Nephron (organoid): ENCODE measurements at regions not wholly inside any gene's neighbourhood (a gene's known extent, or its start where the extent isn't known, plus 50 kb on each side); places are given as distances from the start of the nearest gene placed in this dataset.

ENCODE experiments used
- H3K27ac Mint-ChIP-seq, 3 experiments: 2 replicates each; pipeline ENCODE4 v1.8.0; 2020; ENCODE audit warnings: mixed read lengths in 3 of 3, mild to moderate bottlenecking in 2 of 3, moderate library complexity in 1 of 3
- H3K27me3 Mint-ChIP-seq: 2 replicates; pipeline ENCODE4 v1.8.0; 2021; ENCODE audit warnings: low read depth, mild to moderate bottlenecking, moderate library complexity, mixed read lengths
- H3K36me3 Mint-ChIP-seq: 2 replicates; pipeline ENCODE4 v1.8.0; 2020; ENCODE audit warnings: low read depth, mixed read lengths
- H3K4me1 Mint-ChIP-seq: 2 replicates; pipeline ENCODE4 v1.8.0; 2020; ENCODE audit warnings: mixed read lengths
- H3K4me3 Mint-ChIP-seq, 3 experiments: 2 replicates each; pipeline ENCODE4 v1.8.0; 2020; ENCODE audit warnings: mild to moderate bottlenecking in 3 of 3, mixed read lengths in 3 of 3, moderate library complexity in 2 of 3
- H3K9me3 Mint-ChIP-seq: 2 replicates; pipeline ENCODE4 v1.8.0; 2020; ENCODE audit warnings: mixed read lengths
- TF ChIP-seq, protein P1 (sequence below), 3 experiments: fragments of 200-600 bp; sonication (generic); IDR thresholded peaks; one replicate each; pipeline ENCODE4 v1.5.0; 2021; ENCODE audit warnings: antibody characterized with exemption in 3 of 3; ENCODE audit not compliant: unreplicated experiment in 3 of 3

DNA sequence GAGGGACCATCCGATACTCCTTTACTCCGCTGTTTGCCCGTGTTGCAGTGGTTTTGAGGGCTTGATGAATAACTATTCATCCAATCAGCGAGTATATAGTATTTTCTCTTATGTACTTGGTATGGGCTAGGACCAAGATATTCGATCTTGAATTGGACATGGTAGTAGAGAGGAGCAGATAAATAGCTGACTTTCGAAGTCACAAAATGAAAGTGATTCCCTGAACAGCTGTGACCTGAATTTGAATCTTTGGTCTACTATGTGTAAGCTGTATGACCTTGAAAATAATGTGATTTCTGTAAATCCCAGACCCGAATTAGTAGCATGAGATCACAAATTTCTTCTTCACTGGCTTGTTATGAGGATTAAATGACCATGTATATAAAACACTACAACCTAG is 134.4 kb downstream of the TUSC1 start:
- no peaks in the 10 kb centered on the region for H3K27me3 Mint-ChIP-seq
- no peak overlapping the region for H3K27ac Mint-ChIP-seq
- H3K4me3 Mint-ChIP-seq, result no peak overlapping the region
- no peaks in the 10 kb centered on the region for H3K4me1 Mint-ChIP-seq
- no peaks in the 10 kb centered on the region for H3K36me3 Mint-ChIP-seq
- TF ChIP-seq, protein P1, sequence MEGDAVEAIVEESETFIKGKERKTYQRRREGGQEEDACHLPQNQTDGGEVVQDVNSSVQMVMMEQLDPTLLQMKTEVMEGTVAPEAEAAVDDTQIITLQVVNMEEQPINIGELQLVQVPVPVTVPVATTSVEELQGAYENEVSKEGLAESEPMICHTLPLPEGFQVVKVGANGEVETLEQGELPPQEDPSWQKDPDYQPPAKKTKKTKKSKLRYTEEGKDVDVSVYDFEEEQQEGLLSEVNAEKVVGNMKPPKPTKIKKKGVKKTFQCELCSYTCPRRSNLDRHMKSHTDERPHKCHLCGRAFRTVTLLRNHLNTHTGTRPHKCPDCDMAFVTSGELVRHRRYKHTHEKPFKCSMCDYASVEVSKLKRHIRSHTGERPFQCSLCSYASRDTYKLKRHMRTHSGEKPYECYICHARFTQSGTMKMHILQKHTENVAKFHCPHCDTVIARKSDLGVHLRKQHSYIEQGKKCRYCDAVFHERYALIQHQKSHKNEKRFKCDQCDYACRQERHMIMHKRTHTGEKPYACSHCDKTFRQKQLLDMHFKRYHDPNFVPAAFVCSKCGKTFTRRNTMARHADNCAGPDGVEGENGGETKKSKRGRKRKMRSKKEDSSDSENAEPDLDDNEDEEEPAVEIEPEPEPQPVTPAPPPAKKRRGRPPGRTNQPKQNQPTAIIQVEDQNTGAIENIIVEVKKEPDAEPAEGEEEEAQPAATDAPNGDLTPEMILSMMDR (IDR thresholded peaks at IDR 0.05; ENCODE audit: unreplicated experiment in 3 of 3), result no peak
- H3K9me3 Mint-ChIP-seq, result no peaks in the 10 kb centered on the region

- Mint-ChIP-seq H3K27me3 (no peaks in the 10 kb centered on the region), H3K9me3 (no peaks in the 10 kb centered on the region), H3K27ac (no peak overlapping the region), H3K36me3 (no peaks in the 10 kb centered on the region), H3K4me1 (peaks cover 9% of the 10 kb centered on the region), H3K4me3 (no peak overlapping the region)
- TF ChIP-seq, protein P1 (IDR thresholded peaks at IDR 0.05; ENCODE audit: unreplicated experiment in 3 of 3), result no peak
Measured at GRCh38 chr9:25542319-25542718, 135.9 kb downstream of the TUSC1 start.

DNA sequence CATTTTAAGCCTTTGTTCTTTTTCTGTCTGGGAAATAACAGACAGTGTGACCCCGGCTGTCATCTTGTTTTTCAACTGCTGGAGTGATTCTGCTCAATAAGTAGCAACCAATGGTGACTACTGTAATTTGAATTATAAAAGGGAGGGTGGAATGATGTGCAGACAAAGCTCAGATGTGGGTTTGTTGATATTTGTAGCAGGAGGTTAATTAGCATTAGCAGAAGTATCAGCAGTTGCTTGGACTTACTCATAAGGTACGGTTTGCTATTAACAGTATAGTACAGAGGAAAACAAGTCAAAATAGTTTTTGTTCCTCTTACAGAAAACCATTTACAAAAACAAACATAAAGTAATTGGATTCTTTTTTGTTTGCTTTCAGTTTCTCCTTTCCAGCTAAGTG is 140.4 kb downstream of the TUSC1 start:
- TF ChIP-seq, protein P1 (IDR thresholded peaks at IDR 0.05; ENCODE audit: unreplicated experiment in 3 of 3), result no peak
- peak overlapping the region; percentile 73 to 82 (median 78) for H3K27ac Mint-ChIP-seq
- H3K27me3 Mint-ChIP-seq, result no peaks in the 10 kb centered on the region
- H3K9me3 Mint-ChIP-seq, result no peaks in the 10 kb centered on the region
- H3K4me1 Mint-ChIP-seq, result peaks cover 9% of the 10 kb centered on the region
- no peak overlapping the region for H3K4me3 Mint-ChIP-seq
- no peaks in the 10 kb centered on the region for H3K36me3 Mint-ChIP-seq

- Mint-ChIP-seq H3K27ac (no peak overlapping the region), H3K4me3 (no peak overlapping the region), H3K4me1 (no peaks in the 10 kb centered on the region), H3K9me3 (no peaks in the 10 kb centered on the region), H3K36me3 (no peaks in the 10 kb centered on the region), H3K27me3 (no peaks in the 10 kb centered on the region)
- TF ChIP-seq, protein P1 (IDR thresholded peaks at IDR 0.05; ENCODE audit: unreplicated experiment in 3 of 3), result no peak
Measured at GRCh38 chr9:25519286-25519685, 159.0 kb downstream of the TUSC1 start.

GRCh38 chr9:25517701-25518100 is 160.5 kb downstream of the TUSC1 start:
- no peak overlapping the region for H3K4me3 Mint-ChIP-seq

GRCh38 chr9:25513509-25514033 is 164.7 kb downstream of the TUSC1 start:
- Mint-ChIP-seq H3K27me3 (no peaks in the 10 kb centered on the region), H3K27ac (no peak overlapping the region), H3K4me3 (no peak overlapping the region), H3K9me3 (no peaks in the 10 kb centered on the region), H3K4me1 (no peaks in the 10 kb centered on the region), H3K36me3 (no peaks in the 10 kb centered on the region)
- TF ChIP-seq, protein P1 (IDR thresholded peaks at IDR 0.05; ENCODE audit: unreplicated experiment in 3 of 3), result no peak

More at GRCh38 chr9:25517701-25518100, 160.5 kb downstream of the TUSC1 start:
- Mint-ChIP-seq H3K36me3 (no peaks in the 10 kb centered on the region), H3K4me1 (no peaks in the 10 kb centered on the region), H3K27ac (no peak overlapping the region), H3K9me3 (no peaks in the 10 kb centered on the region), H3K27me3 (no peaks in the 10 kb centered on the region)
- TF ChIP-seq, protein P1 (IDR thresholded peaks at IDR 0.05; ENCODE audit: unreplicated experiment in 3 of 3), result no peak
